GM19239 (cell line): ENCODE measurements at regions not wholly inside any gene's neighbourhood (a gene's known extent, or its start where the extent isn't known, plus 50 kb on each side); places are given as distances from the start of the nearest gene placed in this dataset.
"Not testable (repeated sequence)": the region's sequence is repeated elsewhere in the genome, so short reads cannot be mapped to it uniquely, and the experiment has no call there.

Source experiments
- DNase-seq: peaks from one replicate; pipeline ENCODE4 v3.0.0; 2011; ENCODE audit warnings: low spot score; ENCODE audit not compliant: insufficient read length
- FAIRE-seq: peaks from 2 replicates; lab custom pipeline; 2011; peaks lifted over from hg19 to GRCh38; lab: Jason Lieb, UNC

- FAIRE-seq (no peak), DNase-seq (no peak)
Observed at GRCh38 chr14:82626156-82627066, 1092.8 kb upstream of the SEL1L start.

GRCh38 chr14:82635915-82636314 is 1102.3 kb upstream of the SEL1L start:
- DNase-seq (no peak), FAIRE-seq (no peak)

GRCh38 chr14:82636426-82636825 is 1102.8 kb upstream of the SEL1L start:
- no peak for FAIRE-seq

DNA sequence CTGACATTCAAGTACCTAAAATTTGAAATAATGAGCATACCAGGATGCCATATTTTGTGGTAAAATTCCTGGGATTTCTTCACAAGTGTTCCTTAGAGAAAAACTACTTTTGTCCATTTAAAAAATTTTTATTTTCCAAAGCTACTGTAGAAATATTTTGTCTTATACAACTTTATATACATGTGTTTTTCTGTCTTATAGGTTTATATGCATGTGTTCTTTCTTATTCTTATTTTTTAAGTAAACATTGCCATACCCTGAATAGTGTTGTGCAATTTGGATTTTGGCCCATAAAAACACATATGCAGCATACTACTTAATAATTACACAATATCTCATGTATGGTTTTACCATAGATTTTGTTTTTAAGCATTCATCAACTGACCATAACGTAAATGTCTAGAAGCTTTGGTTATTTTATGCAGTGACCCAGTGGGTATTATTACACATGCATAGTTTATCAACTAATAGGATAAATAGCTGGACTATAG is 1107.4 kb upstream of the SEL1L start:
- FAIRE-seq (no peak), DNase-seq (no peak)

More at GRCh38 chr14:82636426-82636825, 1102.8 kb upstream of the SEL1L start:
- DNase-seq, result no peak

DNA sequence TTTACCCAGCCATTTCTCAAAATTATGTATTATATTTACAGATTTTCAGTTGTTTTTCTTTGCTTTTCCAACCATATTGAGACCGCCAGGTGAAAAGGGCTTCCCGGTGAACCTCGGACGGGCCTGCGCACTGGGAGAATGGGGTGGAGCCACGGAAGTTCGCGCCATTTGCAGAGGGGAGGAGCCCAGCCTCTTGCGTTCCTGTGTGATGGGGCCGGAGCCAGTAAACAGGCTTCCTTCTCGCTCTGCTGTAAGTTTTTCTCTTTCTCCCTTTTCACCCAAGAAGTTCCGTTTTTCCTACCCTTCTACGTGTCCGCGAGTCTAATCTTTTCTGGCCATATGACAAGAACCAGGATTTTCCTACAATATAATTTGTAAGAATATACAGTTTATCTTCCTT is 1108.8 kb upstream of the SEL1L start:
- DNase-seq, result no peak
- FAIRE-seq, result no peak

GRCh38 chr14:82647088-82647810 is 1113.6 kb upstream of the SEL1L start:
- FAIRE-seq, result no peak
- no peak for DNase-seq

DNA sequence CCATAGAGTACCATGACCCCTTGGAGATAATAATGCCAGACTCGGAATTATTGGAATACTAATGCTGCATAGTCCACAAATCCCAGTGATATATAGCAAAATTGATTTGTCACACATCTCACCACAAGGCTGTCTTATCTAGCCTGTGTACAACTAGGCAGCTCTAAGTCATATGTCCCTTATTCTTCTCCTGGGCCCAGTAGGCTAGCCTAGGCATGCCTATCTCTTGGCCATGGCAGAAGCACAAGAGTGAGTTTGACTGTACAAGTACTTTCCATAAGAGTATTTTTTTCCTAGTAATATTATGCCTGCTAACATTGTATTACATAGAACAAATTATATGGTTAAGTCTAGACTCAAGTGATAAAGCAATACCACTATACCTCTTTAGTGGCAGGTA is 1122.1 kb upstream of the SEL1L start:
- FAIRE-seq (no peak), DNase-seq (no peak)

DNA sequence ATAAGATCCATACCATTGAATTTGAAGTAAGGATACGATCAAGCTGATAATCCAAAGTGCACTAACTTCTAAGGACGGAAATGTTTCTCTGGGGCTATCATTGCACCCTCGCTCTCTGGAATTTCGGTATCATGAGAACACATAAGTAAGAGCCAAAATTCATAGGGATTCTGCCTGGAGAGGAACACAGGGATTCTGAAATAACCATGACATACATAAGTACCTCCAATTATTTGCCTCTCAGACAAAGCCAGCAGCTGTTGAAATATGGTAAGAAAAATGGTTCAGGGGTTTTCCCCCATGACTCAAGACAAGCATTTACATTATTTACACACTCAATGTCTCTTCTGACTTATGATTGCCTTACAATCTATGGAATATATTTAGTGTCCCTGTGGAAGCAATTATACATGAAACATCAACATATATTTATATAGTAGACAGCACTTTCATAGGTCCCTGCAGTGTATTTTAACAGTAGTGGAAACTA is 1123.6 kb upstream of the SEL1L start:
- DNase-seq, result no peak
- FAIRE-seq, result no peak

- FAIRE-seq, result no peak
- no peak for DNase-seq
Observed at GRCh38 chr14:82661258-82661657, 1127.6 kb upstream of the SEL1L start.

DNA sequence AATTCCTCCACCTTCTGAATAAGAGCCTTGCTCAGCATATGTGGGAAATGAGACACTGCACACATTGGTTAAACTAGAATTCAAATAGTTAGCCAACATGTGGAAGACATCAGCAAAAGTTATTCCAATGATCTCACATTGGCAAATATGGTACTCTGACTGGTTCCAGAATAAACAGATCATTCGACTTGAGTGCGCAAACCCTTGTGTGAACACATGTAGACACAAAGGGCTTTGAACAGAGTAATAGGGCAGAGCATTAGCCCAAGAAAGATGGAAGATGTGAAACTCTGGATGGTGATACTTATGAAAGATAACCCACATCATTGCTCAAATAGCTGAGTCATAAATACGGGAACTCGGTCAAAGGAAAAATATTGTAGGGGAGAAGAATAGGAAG is 1133.4 kb upstream of the SEL1L start:
- no peak for FAIRE-seq
- DNase-seq, result no peak

GRCh38 chr14:82667501-82667900 is 1133.8 kb upstream of the SEL1L start:
- FAIRE-seq, result no peak
- no peak for DNase-seq

- no peak for FAIRE-seq
- DNase-seq, result no peak
Observed at GRCh38 chr14:82676403-82676802, 1142.8 kb upstream of the SEL1L start.

GRCh38 chr14:82689948-82690347 is 1156.3 kb upstream of the SEL1L start:
- DNase-seq (no peak), FAIRE-seq (no peak)

DNA sequence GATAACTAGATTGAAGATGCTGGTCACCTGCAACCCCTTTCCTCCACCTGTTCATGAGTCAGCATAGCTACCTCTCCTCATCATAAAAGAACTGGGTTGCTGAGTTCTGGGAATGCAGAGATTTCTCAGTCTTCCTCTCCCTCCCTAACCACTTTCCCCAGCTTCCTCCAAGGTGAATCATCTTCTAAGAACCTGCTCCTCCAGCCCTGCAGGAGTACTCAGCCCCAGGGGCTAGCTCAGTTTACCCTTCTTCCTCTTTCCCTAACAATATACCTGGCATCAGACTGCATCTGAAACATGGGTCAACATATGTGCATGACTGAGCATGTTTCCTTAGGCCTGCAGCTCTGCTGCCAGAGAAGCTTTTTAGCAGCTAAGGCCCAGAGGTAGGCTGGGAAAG is 1157.5 kb upstream of the SEL1L start:
- FAIRE-seq, DNase-seq: not testable (repeated sequence)

DNA sequence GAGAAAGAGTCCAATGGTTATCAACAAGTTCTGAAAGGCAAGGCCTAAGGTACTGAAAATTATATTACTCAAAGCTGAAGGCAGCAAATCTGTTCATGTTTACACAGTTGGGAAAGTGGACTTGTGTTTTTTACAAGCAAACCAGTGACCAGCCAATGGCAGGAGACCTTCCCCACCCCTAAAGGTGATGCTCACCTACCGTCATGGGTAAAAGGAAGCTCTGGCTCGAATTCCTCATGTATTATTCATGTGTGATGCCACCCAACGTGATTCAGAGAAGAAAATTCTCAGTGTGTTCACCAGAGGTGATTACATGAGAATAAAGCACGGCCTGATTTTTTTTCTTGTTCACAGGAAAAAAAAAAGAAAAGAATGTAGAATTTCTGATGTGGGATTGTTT is 1161.2 kb upstream of the SEL1L start:
- no peak for FAIRE-seq
- DNase-seq, result no peak

DNA sequence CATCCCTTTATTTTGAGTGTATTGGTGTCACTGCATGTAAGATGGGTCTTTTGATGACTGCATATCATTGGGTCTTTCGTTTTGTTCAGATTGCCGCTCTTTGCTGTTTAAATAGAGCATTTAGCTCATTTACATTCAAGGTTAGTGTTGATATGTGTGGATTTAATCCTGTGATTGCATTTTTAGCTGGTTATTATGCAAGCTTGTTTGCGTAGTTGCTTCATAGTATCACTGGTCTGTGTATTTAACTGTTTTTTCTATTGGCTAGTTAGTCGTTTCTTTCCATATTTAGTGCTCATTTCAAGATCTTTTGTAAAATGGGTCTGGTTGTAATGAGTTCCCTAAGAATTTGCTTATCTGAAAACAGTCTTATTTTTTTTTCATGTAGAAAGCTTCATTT is 1170.6 kb upstream of the SEL1L start:
- no peak for DNase-seq
- no peak for FAIRE-seq

GRCh38 chr14:82710267-82710841 is 1176.7 kb upstream of the SEL1L start:
- DNase-seq, result peak; percentile 16
- FAIRE-seq, result peak; percentile 66

GRCh38 chr14:82719617-82720016 is 1186.0 kb upstream of the SEL1L start:
- FAIRE-seq (no peak), DNase-seq (no peak)

DNA sequence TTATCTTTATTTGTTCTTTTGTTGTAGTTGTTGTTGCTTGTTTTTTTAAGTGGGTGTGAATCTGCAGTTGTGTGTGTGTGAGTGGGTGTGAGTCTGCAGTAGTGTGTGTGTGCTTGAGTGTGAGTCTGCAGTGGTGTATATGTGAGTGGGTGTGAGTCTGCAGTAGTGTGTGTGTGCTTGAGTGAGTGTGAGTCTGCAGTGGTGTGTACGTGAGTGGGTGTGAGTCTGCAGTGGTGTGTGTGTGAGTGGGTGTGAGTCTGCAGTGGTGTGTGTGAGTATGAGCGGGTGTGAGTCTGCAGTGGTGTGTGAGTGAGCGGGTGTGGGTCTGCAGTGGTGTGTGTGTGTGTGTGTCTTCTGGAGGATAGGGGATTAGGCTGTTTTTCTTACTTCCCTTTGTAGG is 1186.8 kb upstream of the SEL1L start:
- no peak for FAIRE-seq

DNA sequence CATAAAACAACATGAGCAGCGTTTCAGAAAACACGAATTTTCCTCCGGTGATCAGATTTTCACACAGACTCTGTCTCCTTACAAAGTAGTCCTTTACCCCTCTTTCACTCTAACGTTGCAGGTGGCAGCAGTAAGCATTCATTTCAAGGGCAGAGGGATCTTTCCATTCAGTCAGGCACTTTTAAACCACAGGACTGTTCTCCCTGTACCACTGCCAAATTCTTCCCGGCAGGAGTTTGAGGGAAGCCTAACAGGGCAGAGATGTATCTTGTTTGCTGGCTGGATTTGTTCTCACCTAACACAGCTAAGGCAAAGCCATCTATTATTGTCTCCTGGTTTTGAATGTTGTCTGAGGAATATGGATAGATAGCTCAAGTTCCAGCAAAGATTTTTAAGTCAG is 1187.3 kb upstream of the SEL1L start:
- no peak for FAIRE-seq
- no peak for DNase-seq

More for the DNA sequence above, 1186.8 kb upstream of the SEL1L start:
- DNase-seq, result no peak

GRCh38 chr14:82724316-82724715 is 1190.7 kb upstream of the SEL1L start:
- DNase-seq (no peak), FAIRE-seq (no peak)
